Ascending aorta (tissue), 2 donors: ENCODE measurements at regions not wholly inside any gene's neighbourhood (a gene's known extent, or its start where the extent isn't known, plus 50 kb on each side); places are given as distances from the start of the nearest gene placed in this dataset.

Experiments
- DNase-seq, 2 donors: peaks; one replicate each; pipeline ENCODE4 v3.0.0-alpha.2; 2019; ENCODE audit warnings: low spot score in 2 of 2
- H3K27ac ChIP-seq, 2 donors: fragments of 200-600 bp; sonication (generic); one replicate each; pipeline ENCODE4 v1.5.1; 2016 to 2017; ENCODE audit warnings: mild to moderate bottlenecking in 1 of 2
- H3K27me3 ChIP-seq: fragments of 200-600 bp; sonication (generic); one replicate; pipeline ENCODE4 v1.5.1; 2017
- H3K36me3 ChIP-seq, 2 donors: fragments of 200-600 bp; sonication (generic); one replicate each; pipeline ENCODE4 v1.5.1; 2016
- H3K4me1 ChIP-seq, 2 donors: fragments of 200-600 bp; sonication (generic); one replicate each; pipeline ENCODE4 v1.5.1; 2016 to 2017; ENCODE audit warnings: mild to moderate bottlenecking in 1 of 2
- H3K4me3 ChIP-seq, 2 donors: fragments of 200-600 bp; sonication (generic); one replicate each; pipeline ENCODE4 v1.5.1; 2016 to 2017; ENCODE audit warnings: mild to moderate bottlenecking in 1 of 2
- H3K9me3 ChIP-seq, 2 donors: fragments of 200-600 bp; sonication (generic); one replicate each; pipeline ENCODE4 v1.5.1; 2016
- intact Hi-C: fragments of 100-400 bp; cut with DNase I; formaldehyde crosslinking; loops from one replicate; pipeline ENCODE4 v1.15.1; 2023
- TF ChIP-seq, protein P1 (sequence below), 3 experiments: fragments of 200-600 bp in 2 of 3; fragments of 450-650 bp in 1 of 3; sonication (generic) in 2 of 3; IDR thresholded peaks; one replicate each; pipeline ENCODE4 v1.5.1; 2016 to 2019; ENCODE audit warnings: antibody characterized with exemption in 3 of 3, mild to moderate bottlenecking in 1 of 3, moderate library complexity in 1 of 3

DNA sequence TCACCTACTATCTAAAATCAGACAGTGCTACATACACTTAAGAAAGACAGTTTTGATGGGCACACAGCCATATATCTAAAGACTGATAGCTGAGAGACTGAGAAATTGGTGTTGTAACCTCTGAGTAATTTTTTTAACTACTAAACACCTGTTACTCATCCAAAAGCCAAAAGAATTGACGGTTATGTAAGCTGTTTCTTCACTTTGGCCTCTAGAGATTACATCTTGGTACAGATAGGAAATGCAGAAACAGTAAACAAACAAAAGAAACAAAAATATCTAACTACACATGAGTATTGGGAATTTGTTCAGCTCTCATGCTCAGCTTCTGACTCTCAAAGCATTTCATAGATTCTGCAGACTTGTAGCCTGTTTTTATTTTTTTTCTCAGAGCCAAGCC lies 152.1 kb upstream of the GAS1 start:
- DNase-seq = no peak
- TF ChIP-seq, protein P1, sequence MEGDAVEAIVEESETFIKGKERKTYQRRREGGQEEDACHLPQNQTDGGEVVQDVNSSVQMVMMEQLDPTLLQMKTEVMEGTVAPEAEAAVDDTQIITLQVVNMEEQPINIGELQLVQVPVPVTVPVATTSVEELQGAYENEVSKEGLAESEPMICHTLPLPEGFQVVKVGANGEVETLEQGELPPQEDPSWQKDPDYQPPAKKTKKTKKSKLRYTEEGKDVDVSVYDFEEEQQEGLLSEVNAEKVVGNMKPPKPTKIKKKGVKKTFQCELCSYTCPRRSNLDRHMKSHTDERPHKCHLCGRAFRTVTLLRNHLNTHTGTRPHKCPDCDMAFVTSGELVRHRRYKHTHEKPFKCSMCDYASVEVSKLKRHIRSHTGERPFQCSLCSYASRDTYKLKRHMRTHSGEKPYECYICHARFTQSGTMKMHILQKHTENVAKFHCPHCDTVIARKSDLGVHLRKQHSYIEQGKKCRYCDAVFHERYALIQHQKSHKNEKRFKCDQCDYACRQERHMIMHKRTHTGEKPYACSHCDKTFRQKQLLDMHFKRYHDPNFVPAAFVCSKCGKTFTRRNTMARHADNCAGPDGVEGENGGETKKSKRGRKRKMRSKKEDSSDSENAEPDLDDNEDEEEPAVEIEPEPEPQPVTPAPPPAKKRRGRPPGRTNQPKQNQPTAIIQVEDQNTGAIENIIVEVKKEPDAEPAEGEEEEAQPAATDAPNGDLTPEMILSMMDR (IDR thresholded peaks at IDR 0.05) = no peak
- intact Hi-C loops = no loop called here

DNA sequence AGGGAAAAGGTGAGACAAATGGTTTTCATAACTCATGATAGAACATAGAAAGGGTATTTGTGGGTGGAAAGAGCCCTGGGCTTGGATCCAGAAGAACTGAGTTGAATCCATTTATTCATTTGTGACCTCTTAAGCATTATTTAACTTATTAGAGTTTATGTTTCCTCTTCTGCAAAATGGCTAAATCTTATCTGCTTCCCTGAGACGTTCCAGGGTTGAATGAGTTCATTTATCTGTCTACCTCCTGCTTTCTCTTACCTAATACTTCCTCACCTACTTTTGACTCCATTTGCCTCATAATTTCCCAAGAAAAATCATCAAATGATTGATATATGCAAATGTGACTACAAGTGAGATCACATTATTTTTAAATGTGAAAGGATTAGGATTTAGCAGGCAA lies 152.7 kb upstream of the GAS1 start:
- Histone ChIP-seq H3K36me3 (no peaks in the 10 kb centered on the region), H3K4me1 (no peaks in the 10 kb centered on the region), H3K9me3 (no peaks in the 10 kb centered on the region), H3K27ac (no peak overlapping the region), H3K27me3 (no peaks in the 10 kb centered on the region), H3K4me3 (no peak overlapping the region)
- TF ChIP-seq, protein P1 (IDR thresholded peaks at IDR 0.05) = no peak
- DNase-seq = no peak
- intact Hi-C loops = no loop called here

More for the DNA sequence above, 152.1 kb upstream of the GAS1 start:
- Histone ChIP-seq H3K4me3 (no peak overlapping the region), H3K9me3 (no peaks in the 10 kb centered on the region), H3K4me1 (no peaks in the 10 kb centered on the region), H3K27me3 (no peaks in the 10 kb centered on the region), H3K36me3 (no peaks in the 10 kb centered on the region), H3K27ac (no peak overlapping the region)

GRCh38 chr9:87102126-87102525 lies 154.8 kb upstream of the GAS1 start:
- no peak overlapping the region for H3K27ac ChIP-seq
- no peak for DNase-seq
- no peak overlapping the region for H3K4me3 ChIP-seq
- intact Hi-C loops = no loop called here
- no peaks in the 10 kb centered on the region for H3K36me3 ChIP-seq
- no peaks in the 10 kb centered on the region for H3K9me3 ChIP-seq
- H3K4me1 ChIP-seq = no peaks in the 10 kb centered on the region
- no peaks in the 10 kb centered on the region for H3K27me3 ChIP-seq
- TF ChIP-seq, protein P1 (IDR thresholded peaks at IDR 0.05) = no peak

- peaks cover 0 to 7% of the 10 kb centered on the region in 2 donors for H3K4me1 ChIP-seq
- H3K27ac ChIP-seq = no peak overlapping the region
- intact Hi-C loops = no loop called here
Observed at GRCh38 chr9:87107072-87107471, 159.8 kb upstream of the GAS1 start.

GRCh38 chr9:87108661-87109060 lies 161.4 kb upstream of the GAS1 start:
- no peak for DNase-seq
- H3K27me3 ChIP-seq = no peaks in the 10 kb centered on the region
- no peaks in the 10 kb centered on the region for H3K36me3 ChIP-seq
- no peak overlapping the region for H3K4me3 ChIP-seq
- intact Hi-C loops = no loop called here
- peaks cover 0 to 3% of the 10 kb centered on the region in 2 donors for H3K9me3 ChIP-seq
- H3K4me1 ChIP-seq = peaks cover 0 to 7% of the 10 kb centered on the region in 2 donors
- no peak overlapping the region for H3K27ac ChIP-seq
- TF ChIP-seq, protein P1 (IDR thresholded peaks at IDR 0.05) = no peak

More at GRCh38 chr9:87107072-87107471, 159.8 kb upstream of the GAS1 start:
- Histone ChIP-seq H3K36me3 (no peaks in the 10 kb centered on the region), H3K4me3 (no peak overlapping the region), H3K27me3 (no peaks in the 10 kb centered on the region), H3K9me3 (peaks cover 0 to 3% of the 10 kb centered on the region in 2 donors)
- no peak for DNase-seq
- TF ChIP-seq, protein P1 (IDR thresholded peaks at IDR 0.05) = no peak

DNA sequence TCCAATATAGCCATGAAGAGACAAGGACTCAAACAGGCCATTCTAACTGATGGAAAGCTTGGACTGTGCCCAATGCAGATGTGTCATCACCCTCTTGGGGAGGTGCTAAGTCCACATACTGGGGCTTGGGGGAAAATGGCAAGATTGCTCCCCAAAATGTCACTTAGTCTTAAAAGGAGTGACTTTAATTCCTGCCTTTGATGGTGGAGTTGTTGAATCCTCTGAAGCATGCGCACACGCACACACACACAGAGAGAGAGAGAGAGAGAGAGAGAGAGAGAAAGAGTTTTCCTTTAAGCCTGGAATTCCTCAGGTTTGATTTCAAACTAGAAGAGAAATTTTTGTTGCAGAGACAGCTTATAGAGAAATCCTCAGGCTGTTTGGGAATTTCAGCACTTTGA lies 161.9 kb upstream of the GAS1 start:
- H3K4me3 ChIP-seq = no peak overlapping the region
- H3K4me1 ChIP-seq = peaks cover 0 to 7% of the 10 kb centered on the region in 2 donors
- H3K27me3 ChIP-seq = no peaks in the 10 kb centered on the region
- intact Hi-C loops = no loop called here
- H3K27ac ChIP-seq = no peak overlapping the region
- TF ChIP-seq, protein P1 (IDR thresholded peaks at IDR 0.05) = no peak
- H3K36me3 ChIP-seq = no peaks in the 10 kb centered on the region
- DNase-seq = no peak
- peaks cover 0 to 3% of the 10 kb centered on the region in 2 donors for H3K9me3 ChIP-seq
